Omental fat pad (tissue), 3 donors: ENCODE measurements at regions not wholly inside any gene's neighbourhood (a gene's known extent, or its start where the extent isn't known, plus 50 kb on each side); places are given as distances from the start of the nearest gene placed in this dataset.
"Not testable (repeated sequence)": the region's sequence is repeated elsewhere in the genome, so short reads cannot be mapped to it uniquely, and the experiment has no call there.

Experiments used
- ATAC-seq: fragments of 150-250 bp; one replicate; pipeline ENCODE4 v1.9.1; 2016; ENCODE audit warnings: mild to moderate bottlenecking, moderate library complexity; ENCODE audit not compliant: low FRiP score
- DNase-seq: peaks from one replicate; pipeline ENCODE4 v3.0.0-alpha.2; 2019; ENCODE audit warnings: low spot score
- TF ChIP-seq, protein P1 (sequence below), 3 donors: fragments of 450-650 bp; IDR thresholded peaks; one replicate each; pipeline ENCODE4 v1.5.1; 2016 to 2017; ENCODE audit warnings: antibody characterized with exemption in 3 of 3, mild to moderate bottlenecking in 3 of 3, moderate library complexity in 2 of 3

DNA sequence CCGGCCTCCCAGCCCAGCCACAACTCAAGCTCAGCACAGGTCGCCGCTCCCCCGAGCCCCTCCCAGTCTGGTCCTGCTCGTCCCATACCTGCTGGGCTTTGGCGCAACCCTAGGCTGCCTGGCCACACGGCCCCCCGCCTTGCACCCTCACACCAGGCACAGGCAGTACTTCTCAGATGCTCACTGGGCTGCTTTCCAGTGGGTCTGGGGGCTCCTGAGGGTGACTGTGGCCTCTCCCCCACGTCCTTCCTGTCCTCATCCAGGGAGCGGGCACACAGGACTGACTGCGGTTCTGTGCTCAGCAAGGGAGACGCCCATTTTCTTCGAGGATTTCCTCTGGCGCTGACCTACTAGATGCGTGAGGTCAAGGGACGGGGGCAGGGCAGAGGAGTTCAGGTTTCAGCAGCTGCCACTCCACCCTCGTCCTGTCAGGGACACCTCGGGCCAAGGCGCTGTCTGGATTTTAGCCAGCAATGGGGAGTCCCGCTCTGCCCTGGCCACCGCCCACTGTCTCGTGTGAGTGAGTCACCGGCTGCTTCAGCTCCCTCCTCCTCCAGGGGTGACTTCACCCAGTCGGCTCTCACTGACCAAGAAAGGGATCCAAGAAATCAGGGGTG, 115.8 kb downstream of the NPIPB11 start:
- TF ChIP-seq, protein P1, sequence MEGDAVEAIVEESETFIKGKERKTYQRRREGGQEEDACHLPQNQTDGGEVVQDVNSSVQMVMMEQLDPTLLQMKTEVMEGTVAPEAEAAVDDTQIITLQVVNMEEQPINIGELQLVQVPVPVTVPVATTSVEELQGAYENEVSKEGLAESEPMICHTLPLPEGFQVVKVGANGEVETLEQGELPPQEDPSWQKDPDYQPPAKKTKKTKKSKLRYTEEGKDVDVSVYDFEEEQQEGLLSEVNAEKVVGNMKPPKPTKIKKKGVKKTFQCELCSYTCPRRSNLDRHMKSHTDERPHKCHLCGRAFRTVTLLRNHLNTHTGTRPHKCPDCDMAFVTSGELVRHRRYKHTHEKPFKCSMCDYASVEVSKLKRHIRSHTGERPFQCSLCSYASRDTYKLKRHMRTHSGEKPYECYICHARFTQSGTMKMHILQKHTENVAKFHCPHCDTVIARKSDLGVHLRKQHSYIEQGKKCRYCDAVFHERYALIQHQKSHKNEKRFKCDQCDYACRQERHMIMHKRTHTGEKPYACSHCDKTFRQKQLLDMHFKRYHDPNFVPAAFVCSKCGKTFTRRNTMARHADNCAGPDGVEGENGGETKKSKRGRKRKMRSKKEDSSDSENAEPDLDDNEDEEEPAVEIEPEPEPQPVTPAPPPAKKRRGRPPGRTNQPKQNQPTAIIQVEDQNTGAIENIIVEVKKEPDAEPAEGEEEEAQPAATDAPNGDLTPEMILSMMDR (IDR thresholded peaks at IDR 0.05): no peak
- ATAC-seq (peak; percentile 87), DNase-seq (peak; percentile 95)

DNA sequence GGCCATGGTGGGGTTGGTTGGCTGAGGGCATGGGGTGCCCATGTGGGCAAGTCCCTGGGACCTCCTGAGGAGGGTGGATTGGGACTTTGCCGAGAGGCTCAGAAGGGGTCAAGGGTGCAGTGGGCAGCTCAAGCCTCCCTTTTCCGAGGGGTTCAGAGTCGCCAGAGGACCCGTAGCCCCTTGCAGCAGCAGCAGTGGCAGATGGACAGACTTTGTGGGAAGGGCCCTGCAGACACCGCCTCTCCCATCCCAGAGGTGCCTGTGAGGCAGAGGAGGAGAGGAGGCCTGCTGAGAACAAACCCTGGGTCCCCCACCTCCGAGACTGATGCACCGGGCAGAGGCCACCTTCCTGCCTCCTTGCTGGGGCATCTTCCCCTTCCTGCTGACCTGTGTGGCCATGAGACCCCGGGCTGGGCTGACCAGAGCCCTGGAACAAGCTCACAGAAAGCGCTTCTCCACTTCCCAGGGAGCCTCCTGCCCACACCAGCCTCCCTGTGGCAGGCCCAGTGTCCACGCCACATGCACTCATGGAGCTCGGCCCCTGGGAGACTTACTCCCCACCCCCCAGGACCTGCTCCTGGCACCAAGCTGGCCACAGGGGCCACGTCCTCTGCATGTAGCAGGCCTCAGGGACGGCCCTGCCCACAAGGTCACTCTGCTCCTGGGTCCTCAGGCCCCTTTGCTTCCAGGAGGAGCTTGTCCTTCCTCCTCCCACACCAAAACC, 116.8 kb downstream of the NPIPB11 start:
- not testable (repeated sequence) for ATAC-seq, DNase-seq

DNA sequence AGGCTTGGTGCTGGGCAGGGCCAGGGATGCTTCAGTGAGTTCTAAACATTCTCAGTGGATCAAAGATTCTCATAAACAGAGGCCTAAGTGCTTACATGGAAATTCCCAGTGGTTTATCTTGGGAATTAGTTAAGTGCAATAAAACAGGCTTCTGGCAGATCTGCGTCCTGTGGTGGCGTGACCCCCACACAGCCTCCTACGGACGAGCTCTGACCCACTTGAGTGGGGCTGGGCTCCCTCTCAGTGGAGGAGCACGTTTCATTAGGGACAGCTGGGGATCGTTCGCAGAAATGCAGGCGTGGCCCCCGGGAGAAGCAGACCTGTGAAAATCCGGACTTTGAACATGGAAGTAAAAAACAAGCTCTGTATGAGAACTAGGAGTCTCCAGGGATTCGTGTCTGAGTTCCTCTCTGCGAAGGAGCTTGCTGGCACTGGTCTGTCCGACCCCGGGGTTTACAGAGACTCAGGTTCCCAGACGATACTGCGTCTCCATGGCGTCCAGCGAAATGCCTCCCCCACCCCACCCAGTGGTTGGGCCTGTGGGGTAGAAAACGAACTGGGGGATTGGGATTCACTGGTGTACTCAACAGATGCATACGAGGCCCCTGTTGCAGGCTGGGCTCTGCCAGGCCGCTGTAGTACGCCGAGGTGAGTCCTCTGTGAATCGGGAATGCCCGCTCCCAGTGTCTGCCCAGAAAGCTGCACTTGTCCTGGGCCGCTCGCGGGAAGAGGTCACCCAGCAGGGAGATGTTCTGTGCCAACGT, 117.6 kb downstream of the NPIPB11 start:
- DNase-seq: not testable (repeated sequence)
- ATAC-seq: peak; percentile 30

DNA sequence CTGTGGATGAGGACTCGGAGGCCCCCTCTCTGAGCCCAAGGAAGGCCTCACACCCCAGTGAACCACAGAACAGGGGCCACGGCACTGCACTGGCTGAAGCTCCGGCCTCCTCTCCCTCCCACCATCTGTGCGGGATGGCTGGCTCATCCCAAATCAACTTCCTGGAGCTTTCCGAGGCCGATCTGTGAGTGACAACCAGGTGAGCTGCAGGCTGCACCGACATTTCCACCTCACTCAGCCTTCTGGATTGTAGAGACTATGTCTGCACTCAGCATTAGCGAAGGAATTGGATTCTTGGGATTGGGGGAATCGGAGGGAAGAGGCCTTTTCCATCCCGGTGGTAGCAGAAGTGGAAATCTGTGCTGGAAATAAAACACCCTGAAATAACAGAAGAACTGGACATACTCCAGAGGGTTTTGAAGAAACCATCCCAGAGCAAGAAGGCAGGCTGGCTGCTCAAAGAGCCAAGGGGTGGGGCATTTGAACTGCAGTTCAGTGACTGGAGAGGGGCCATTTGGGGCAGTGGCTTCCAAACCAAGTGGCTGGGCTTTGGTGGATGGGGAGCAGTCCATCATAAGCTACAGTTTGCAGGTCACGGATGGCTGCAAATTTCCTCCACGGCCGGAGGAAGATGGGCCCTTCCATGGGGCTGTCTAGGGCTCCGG, 118.5 kb downstream of the NPIPB11 start:
- not testable (repeated sequence) for DNase-seq, ATAC-seq

DNA sequence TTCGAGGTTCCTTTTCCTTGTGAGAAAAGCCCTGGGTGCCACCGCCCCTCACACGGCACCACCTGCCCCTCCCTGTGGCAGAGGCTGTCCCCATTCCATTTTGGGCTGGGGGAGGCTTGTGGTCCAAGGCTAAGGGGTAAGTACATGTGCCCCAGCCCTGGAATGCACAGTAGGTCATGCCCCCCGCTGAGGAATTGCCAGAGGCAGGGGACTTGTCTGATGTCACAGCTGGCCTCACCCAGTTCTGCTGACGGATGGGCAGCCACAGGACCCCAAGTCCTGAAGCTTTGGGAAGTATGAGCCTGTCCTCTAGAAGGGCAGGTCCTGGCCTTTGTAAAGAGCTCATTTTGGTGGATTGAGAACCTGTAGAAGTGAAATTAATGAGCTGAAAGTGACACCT, 119.3 kb downstream of the NPIPB11 start:
- not testable (repeated sequence) for DNase-seq, ATAC-seq

DNA sequence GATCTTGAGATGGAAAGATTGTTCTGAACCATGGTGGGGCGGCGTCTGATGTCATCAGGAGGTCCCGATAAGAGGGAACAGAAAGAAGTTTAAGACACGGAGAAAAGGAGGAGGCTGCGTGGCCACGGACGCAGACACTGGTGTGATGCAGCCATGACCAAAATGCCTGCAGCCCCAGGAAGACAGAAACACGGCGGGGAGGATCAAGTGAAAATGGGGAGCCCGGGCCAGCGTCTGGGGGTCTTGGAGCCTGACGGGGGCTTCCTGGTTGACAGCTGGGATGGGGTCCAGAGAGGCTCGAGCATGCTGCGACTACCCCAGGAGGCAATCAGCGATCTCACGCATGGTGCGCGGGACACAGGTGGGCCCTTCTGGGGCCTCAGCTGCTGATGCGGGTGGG, 119.7 kb downstream of the NPIPB11 start:
- not testable (repeated sequence) for ATAC-seq

DNA sequence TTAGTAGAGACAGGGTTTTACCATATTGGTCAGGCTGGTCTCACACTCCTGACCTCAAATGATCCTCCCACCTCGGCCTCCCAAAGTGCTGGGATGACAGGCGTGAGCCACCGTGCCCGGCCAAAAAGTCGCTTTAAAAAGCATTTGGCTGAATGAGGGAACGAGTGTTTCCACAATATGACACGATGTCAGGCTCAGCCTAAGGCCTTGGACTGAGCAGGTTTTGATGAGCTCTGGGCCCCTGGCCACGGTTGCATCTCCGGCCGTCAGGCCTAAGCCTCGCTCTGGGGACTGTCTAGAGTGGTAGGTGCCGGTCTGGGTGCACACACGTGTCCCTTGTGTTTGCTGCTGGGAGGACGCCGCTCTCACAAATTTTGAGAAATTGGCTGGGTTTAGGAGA, 120.3 kb downstream of the NPIPB11 start:
- not testable (repeated sequence) for DNase-seq, ATAC-seq

More for the DNA sequence above, 119.7 kb downstream of the NPIPB11 start:
- DNase-seq: not testable (repeated sequence)

DNA sequence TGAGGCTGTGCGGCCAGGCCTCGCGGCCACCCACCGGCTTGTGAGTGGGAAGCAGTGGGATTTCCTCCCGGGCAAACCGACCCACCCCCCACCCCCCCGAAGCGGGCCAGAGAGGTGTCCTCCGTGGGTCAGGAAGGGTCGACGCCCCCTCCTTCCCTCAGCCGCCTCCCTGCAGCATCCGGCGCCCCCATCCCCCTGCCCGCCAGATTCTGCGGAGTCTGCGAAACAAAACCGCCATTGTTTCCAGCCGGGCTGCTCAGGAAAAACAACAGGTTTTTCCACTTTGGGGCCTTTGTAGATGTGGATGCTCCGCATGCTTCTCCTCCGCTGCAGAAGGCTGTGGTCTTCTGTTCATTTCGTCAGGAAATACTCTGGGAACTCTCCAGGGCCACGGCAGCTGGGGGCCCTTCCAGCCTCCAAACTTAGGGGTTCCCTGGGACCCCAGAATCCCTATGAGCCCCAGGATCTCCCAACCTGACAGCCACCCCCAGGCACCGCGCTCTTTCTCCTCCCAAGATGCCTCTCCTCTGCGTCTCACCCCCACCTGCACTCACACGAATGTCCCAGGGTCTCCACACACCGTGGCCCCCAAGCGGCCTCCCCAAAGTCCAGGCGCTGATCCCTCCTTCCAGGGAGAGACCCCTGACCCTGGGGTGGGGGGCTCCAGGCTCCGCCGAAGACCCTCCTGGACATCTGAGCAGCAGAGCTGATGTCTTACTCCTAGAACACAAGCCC, 121.2 kb downstream of the NPIPB11 start:
- DNase-seq, ATAC-seq: not testable (repeated sequence)

DNA sequence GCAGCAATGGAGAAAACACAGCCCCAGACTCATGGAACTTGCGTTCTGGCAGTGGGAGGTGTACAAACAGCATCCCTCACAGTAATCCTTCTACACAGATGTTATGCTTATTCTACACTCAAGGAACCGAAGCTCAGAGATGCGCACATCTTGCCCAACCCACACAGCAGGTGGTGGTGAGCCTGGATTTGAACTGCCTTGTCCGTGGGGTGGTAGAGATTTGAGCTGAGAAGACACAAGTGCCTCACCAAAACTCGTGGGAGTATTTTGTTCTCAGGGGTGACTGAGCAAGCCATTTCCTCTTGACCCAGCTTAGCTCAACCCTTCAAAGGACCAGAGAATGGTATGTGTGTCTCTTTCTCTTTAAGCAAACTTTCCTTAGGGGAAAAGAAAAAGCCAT, 121.8 kb downstream of the NPIPB11 start:
- not testable (repeated sequence) for ATAC-seq, DNase-seq

DNA sequence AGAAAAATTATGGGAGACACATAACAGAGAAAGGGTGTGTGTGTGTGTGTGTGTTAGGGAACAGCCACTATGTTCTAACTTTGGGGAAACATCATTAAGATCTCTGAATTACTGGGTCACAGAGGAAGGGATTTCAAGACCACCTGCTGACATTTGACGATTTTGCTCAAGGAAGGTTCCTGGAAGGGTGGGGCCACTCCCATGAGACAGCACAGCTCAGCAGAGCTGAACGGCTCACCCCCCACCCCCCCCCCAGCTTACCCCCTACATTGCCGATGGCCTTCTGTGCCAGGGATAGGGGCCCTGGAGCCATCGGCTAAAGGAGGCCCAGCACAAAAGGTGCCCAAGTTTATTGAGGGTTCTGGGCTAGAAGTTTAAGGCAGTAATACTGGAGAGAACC, 122.4 kb downstream of the NPIPB11 start:
- not testable (repeated sequence) for ATAC-seq, DNase-seq

DNA sequence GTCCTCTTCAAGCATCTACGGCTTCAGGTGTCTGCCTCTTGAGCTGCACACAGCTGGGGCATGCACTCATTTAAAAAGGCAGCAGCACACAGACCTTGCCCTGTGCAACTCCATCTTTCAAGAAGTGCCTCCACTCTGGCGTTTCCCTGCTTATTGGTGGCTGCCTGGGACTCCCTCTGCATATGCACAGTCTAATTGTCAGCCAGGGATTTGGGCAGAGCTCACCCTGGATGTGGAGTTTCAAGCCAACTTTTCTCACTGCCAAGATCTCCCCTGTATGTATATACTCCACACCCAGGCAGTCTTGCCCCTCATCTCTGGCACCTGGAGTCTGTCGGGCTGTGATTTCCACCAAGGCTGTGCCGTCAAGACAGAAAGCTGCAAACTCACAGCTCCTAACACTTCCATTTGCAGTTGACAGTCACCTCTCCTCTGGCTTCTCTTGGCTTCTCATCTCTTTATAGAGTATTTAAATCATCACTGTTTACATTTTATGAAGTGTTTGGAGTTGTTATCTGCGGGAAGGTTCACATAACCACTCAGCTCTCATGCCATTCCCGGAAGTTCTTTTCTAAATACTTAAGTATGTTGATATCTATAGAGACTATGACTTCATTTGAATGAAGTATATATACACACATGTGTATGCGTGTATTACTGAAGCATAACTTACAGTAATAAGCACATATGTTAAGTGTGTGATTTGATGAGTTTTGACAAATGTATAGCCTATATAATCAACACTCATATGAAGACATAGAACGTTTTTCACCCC, 128.2 kb downstream of the NPIPB11 start:
- DNase-seq, ATAC-seq: not testable (repeated sequence)

DNA sequence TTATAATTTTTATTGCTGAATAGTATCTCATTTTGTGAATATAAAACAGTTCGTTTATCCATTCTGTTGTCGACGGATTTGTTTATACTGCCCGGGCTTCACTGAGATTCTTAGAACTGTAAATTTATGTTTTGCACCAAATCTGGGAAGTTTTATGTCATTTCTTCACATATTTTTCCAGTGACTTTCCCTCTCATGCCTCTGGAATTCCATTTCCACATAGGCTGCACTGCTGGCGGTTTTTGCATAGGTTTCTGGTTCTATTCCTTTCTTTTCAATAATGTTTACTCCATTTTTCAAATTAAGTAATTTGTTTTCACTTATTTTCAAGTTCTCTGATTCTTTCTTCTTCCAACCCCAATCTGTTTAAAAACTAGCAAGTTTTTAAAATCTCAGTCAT, 130.1 kb downstream of the NPIPB11 start:
- ATAC-seq: not testable (repeated sequence)

DNA sequence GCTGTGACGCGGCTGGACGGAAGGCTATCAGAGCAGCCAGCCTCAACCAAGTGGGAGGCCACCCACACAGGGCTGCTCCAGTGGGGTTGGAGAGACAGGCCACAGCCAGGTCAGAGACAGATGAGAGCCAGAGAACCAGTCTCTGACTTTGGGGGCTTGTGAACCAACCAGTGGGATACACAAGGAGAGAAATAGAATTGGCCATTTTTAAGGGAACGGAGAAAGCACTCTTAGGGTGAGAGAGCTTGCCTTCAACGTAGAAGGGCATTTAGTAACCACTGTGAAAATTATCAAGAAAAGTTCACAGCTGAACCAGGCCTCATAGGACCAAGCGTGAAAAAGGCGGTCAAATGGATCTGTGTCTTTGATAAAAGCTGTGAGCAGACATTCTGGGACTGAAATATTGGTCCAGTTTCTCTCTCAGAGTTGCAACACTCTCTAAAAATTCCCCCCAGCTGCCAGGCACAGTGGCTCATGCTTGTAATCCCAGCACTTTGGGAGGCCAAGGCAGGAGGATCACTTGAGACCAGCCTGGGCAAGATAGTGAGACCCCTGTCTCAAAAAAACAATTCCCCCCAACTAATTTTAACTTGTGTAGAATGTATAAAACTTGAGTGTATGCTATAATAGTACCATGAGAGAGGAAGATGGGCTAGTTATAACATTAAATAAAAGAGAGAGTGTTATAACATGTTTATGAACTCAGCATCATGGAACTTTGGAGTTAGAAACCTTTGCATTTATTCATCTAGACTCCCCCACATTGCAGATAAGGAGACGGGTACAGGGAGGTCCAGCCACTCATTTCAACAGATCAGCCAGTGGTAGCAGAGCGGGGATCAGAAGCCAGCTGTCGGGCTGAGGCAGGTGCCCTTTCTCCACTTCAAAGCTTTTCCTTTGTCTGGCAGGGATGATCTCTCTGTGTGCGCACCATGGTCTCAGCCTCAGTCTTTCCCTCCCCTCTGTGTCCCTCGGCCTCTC, 132.2 kb downstream of the NPIPB11 start:
- ATAC-seq: not testable (repeated sequence)

More for the DNA sequence above, 130.1 kb downstream of the NPIPB11 start:
- DNase-seq: not testable (repeated sequence)

DNA sequence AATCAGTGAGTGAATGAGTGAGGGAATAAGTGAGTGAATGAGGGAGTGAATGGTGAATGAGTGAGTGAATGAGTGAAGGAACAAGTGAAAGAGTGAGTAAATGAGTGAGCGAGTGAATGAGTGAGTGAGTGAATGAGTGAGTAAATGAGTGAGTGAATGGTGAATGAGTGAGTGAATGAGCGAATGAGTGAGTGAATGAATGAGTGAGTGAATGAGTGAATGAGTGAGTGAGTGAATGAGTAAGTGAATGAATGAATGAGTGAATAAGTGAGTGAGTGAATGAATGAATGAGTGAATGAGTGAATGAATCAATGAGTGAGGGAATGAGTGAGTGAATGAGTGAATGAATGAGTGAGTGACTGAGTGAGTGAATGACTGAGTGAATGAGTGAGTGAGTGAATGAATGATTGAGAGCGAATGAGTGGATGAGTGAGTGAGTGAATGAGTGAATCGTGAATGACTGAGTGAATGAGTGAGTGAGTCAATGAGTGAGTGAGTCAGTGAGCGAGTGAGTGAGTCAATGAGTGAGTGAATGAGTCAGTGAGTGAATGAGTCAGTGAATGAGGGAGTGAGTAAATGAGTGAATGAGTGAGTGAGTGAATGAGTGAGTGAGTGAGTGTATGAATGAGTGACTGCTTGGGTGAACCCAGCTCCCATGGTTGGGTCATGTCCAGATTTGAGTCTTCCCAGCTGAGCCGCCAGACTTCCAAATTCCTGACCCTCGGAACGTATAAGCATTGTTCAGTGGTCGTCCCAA, 133.0 kb downstream of the NPIPB11 start:
- peak; percentile 28 for ATAC-seq
- not testable (repeated sequence) for DNase-seq

More for the DNA sequence above, 132.2 kb downstream of the NPIPB11 start:
- DNase-seq: not testable (repeated sequence)
